C4-2B (cell line): ENCODE measurements at regions not wholly inside any gene's neighbourhood (a gene's known extent, or its start where the extent isn't known, plus 50 kb on each side); places are given as distances from the start of the nearest gene placed in this dataset.

Experiments
- ZFX ChIP-seq: fragments of 450-650 bp; IDR thresholded peaks from 2 replicates; pipeline ENCODE4 v1.6.1; 2017
- TF ChIP-seq, protein P1 (sequence below): fragments of 450-650 bp; conservative IDR thresholded peaks from 2 replicates; pipeline ENCODE4 v1.5.1; 2017; ENCODE audit warnings: mild to moderate bottlenecking

DNA sequence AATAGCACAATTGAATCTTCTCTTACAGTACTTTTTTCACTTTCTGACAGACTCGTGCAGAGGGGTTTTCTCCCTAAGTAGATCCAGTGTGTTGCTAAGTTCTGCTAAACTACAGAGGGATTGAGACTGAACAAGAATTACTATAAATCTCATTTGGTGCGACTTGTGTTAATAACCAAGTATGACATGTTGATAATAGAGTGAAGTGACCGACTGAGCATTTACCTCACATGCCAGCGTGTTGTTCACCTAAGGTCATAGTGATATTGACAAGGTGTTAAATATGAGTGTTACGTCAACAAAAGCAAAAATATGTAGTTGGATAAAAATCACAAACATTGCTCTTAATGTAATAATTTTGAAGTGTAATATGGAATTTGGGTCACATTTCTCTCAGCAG lies 97.8 kb upstream of the PDE3A start:
- TF ChIP-seq, protein P1, sequence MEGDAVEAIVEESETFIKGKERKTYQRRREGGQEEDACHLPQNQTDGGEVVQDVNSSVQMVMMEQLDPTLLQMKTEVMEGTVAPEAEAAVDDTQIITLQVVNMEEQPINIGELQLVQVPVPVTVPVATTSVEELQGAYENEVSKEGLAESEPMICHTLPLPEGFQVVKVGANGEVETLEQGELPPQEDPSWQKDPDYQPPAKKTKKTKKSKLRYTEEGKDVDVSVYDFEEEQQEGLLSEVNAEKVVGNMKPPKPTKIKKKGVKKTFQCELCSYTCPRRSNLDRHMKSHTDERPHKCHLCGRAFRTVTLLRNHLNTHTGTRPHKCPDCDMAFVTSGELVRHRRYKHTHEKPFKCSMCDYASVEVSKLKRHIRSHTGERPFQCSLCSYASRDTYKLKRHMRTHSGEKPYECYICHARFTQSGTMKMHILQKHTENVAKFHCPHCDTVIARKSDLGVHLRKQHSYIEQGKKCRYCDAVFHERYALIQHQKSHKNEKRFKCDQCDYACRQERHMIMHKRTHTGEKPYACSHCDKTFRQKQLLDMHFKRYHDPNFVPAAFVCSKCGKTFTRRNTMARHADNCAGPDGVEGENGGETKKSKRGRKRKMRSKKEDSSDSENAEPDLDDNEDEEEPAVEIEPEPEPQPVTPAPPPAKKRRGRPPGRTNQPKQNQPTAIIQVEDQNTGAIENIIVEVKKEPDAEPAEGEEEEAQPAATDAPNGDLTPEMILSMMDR, result no peak
- no peak for TF ChIP-seq ZFX
